GM23338 (cell line): ENCODE measurements at regions not wholly inside any gene's neighbourhood (a gene's known extent, or its start where the extent isn't known, plus 50 kb on each side); places are given as distances from the start of the nearest gene placed in this dataset.

Experiments used
- ATAC-seq: fragments of 200-7000 bp; cut with Tn5 transposase; 3 replicates; pipeline ENCODE4 v1.9.1; 2020
- DNase-seq: peaks from one replicate; pipeline ENCODE4 v3.0.0-alpha.2; 2015; ENCODE audit warnings: low spot score
- H2AFZ ChIP-seq: fragments of 200-600 bp; sonication (generic); 2 replicates; pipeline ENCODE4 v1.8.0; 2016; ENCODE audit warnings: antibody characterized with exemption, mild to moderate bottlenecking, moderate library complexity
- H3F3A ChIP-seq: fragments of 200-600 bp; sonication (generic); replicated peaks from 2 replicates; pipeline ENCODE4 v1.8.0; 2017; ENCODE audit warnings: antibody characterized with exemption, mixed run types, low read depth
- H3K27ac ChIP-seq: fragments of 200-600 bp; sonication (generic); 2 replicates; pipeline ENCODE4 v1.6.1; 2016; ENCODE audit warnings: low read depth
- H3K27me3 ChIP-seq: fragments of 200-600 bp; sonication (generic); 2 replicates; pipeline ENCODE4 v1.8.0; 2016; ENCODE audit warnings: mild to moderate bottlenecking, mixed run types, moderate library complexity; ENCODE audit not compliant: insufficient read depth
- H3K36me3 ChIP-seq: fragments of 200-600 bp; sonication (generic); 2 replicates; pipeline ENCODE4 v1.8.0; 2016; ENCODE audit warnings: mild to moderate bottlenecking; ENCODE audit not compliant: insufficient read depth
- H3K4me1 ChIP-seq: fragments of 200-600 bp; sonication (generic); 2 replicates; pipeline ENCODE4 v1.8.0; 2016; ENCODE audit warnings: mild to moderate bottlenecking, moderate library complexity; ENCODE audit not compliant: insufficient read depth
- H3K4me2 ChIP-seq: fragments of 200-600 bp; sonication (generic); 2 replicates; pipeline ENCODE4 v1.7.1; 2017; ENCODE audit warnings: mixed run types
- H3K4me3 ChIP-seq: fragments of 200-600 bp; sonication (generic); 2 replicates; pipeline ENCODE4 v1.6.1; 2016; ENCODE audit warnings: mixed run types
- H3K79me2 ChIP-seq: fragments of 200-600 bp; sonication (generic); replicated peaks from 2 replicates; pipeline ENCODE4 v1.8.0; 2017; ENCODE audit warnings: mild to moderate bottlenecking; ENCODE audit not compliant: insufficient read depth
- H3K9me2 ChIP-seq: fragments of 200-600 bp; sonication (generic); 2 replicates; pipeline ENCODE4 v1.8.0; 2017; ENCODE audit not compliant: insufficient read depth
- H4K20me1 ChIP-seq: fragments of 200-600 bp; sonication (generic); replicated peaks from 2 replicates; pipeline ENCODE4 v1.8.0; 2017; ENCODE audit warnings: mild to moderate bottlenecking; ENCODE audit not compliant: insufficient read depth
- H3K27ac Mint-ChIP-seq: 2 replicates; pipeline ENCODE4 v1.8.0; 2020; ENCODE audit warnings: inconsistent platforms, mild to moderate bottlenecking, moderate library complexity, mixed read lengths
- H3K27me3 Mint-ChIP-seq: 3 replicates; pipeline ENCODE4 v1.8.0; 2022; ENCODE audit warnings: low read depth, mild to moderate bottlenecking, moderate library complexity, mixed read lengths, inconsistent platforms; ENCODE audit not compliant: insufficient read depth, poor library complexity
- H3K36me3 Mint-ChIP-seq: 3 replicates; pipeline ENCODE4 v1.8.0; 2021; ENCODE audit warnings: low read depth, mild to moderate bottlenecking, inconsistent platforms, moderate library complexity, mixed read lengths
- H3K4me1 Mint-ChIP-seq: 3 replicates; pipeline ENCODE4 v1.8.0; 2020; ENCODE audit warnings: mild to moderate bottlenecking, inconsistent platforms, mixed read lengths
- H3K4me3 Mint-ChIP-seq: 3 replicates; pipeline ENCODE4 v1.8.0; 2021; ENCODE audit warnings: moderate library complexity, mild to moderate bottlenecking, inconsistent platforms, mixed read lengths
- H3K9me3 Mint-ChIP-seq: 3 replicates; pipeline ENCODE4 v1.8.0; 2020; ENCODE audit warnings: moderate library complexity, mild to moderate bottlenecking, inconsistent platforms, mixed read lengths
- EZH2 ChIP-seq: fragments of 200-600 bp; sonication (generic); IDR thresholded peaks from one replicate; pipeline ENCODE4 v1.8.0; 2017; ENCODE audit warnings: antibody characterized with exemption, mild to moderate bottlenecking, low read depth; ENCODE audit not compliant: unreplicated experiment
- EZH2phosphoT487 ChIP-seq: fragments of 200-600 bp; sonication (generic); IDR thresholded peaks from one replicate; pipeline ENCODE4 v1.8.1; 2018; ENCODE audit warnings: antibody characterized with exemption; ENCODE audit not compliant: unreplicated experiment
- JUNB ChIP-seq: IDR thresholded peaks from one replicate; pipeline ENCODE4 v1.6.1; 2016; ENCODE audit warnings: antibody characterized with exemption; ENCODE audit not compliant: unreplicated experiment
- NANOG ChIP-seq: IDR thresholded peaks from 2 replicates; pipeline ENCODE4 v1.6.1; 2016; ENCODE audit warnings: antibody characterized with exemption, borderline replicate concordance
- POLR2AphosphoS5 ChIP-seq: IDR thresholded peaks from 2 replicates; pipeline ENCODE4 v1.6.1; 2016; ENCODE audit warnings: antibody characterized with exemption, low read depth
- STAT1 ChIP-seq: IDR thresholded peaks from one replicate; pipeline ENCODE4 v1.6.1; 2016; ENCODE audit warnings: antibody characterized with exemption; ENCODE audit not compliant: unreplicated experiment
- ZNF114 ChIP-seq: fragments of 250-450 bp; sonication (Bioruptor Pico); IDR thresholded peaks from 2 replicates; pipeline ENCODE4 v1.5.0; 2020; ENCODE audit warnings: mild to moderate bottlenecking, moderate library complexity
- ZNF331 ChIP-seq: fragments of 250-450 bp; sonication (Bioruptor Pico); IDR thresholded peaks from 2 replicates; pipeline ENCODE4 v1.5.0; 2020; ENCODE audit warnings: low read depth, mild to moderate bottlenecking, moderate library complexity
- ZNF462 ChIP-seq: fragments of 250-450 bp; sonication (Bioruptor Pico); IDR thresholded peaks from 2 replicates; pipeline ENCODE4 v1.5.0; 2020; ENCODE audit warnings: mild to moderate bottlenecking, moderate library complexity

GRCh38 chr7:22601003-22601402, 101.0 kb upstream of the STEAP1B start (continued):
- no peak for TF ChIP-seq ZNF462 (CRISPR knock-in tag)
- no peak for TF ChIP-seq ZNF331 (CRISPR knock-in tag)
- TF ChIP-seq ZNF114, result no peak
- no peak for TF ChIP-seq POLR2AphosphoS5
- TF ChIP-seq EZH2, result no peak
- TF ChIP-seq EZH2phosphoT487, result no peak

GRCh38 chr7:22598318-22598920, 98.4 kb upstream of the STEAP1B start:
- Histone ChIP-seq H4K20me1 (no peaks in the 10 kb centered on the region), H3K27me3 (no peaks in the 10 kb centered on the region), H3K9me2 (no peaks in the 10 kb centered on the region), H3K27ac (no peak overlapping the region), H3F3A (no peaks in the 10 kb centered on the region), H3K36me3 (no peaks in the 10 kb centered on the region), H3K4me3 (no peak overlapping the region), H3K4me2 (no peak overlapping the region), H3K79me2 (no peaks in the 10 kb centered on the region), H3K4me1 (peaks cover 10% of the 10 kb centered on the region), H2AFZ (0 out of 2 replicates have a peak overlapping the region, but pooled peaks have one; percentile 14)
- Mint-ChIP-seq H3K27ac (no peak overlapping the region), H3K36me3 (no peaks in the 10 kb centered on the region), H3K27me3 (peaks cover 6% of the 10 kb centered on the region), H3K9me3 (no peaks in the 10 kb centered on the region), H3K4me1 (peaks cover 16% of the 10 kb centered on the region; the same call in 2 of the 3 replicates), H3K4me3 (no peak overlapping the region)
- no peak for ATAC-seq
- no peak for DNase-seq
- TF ChIP-seq EZH2phosphoT487 (no peak), ZNF331 (CRISPR knock-in tag) (no peak), JUNB (no peak), STAT1 (no peak), EZH2 (no peak), POLR2AphosphoS5 (no peak), ZNF462 (CRISPR knock-in tag) (no peak), NANOG (no peak)
